Endothelial cell of umbilical vein (primary cell): ENCODE measurements at regions not wholly inside any gene's neighbourhood (a gene's known extent, or its start where the extent isn't known, plus 50 kb on each side); places are given as distances from the start of the nearest gene placed in this dataset.

Experiments used
- BruUV-seq: library from RNA; stranded (reverse); fragments of 400-500 nt; replicated peaks from 2 replicates; lab custom pipeline; 2021; lab: Mats Ljungman, UMichigan
- CTCF ChIA-PET: fragments of 300-600, 350-600 bp; sonication (Branson Sonifier 250); formaldehyde crosslinking; loops from one replicate; lab custom pipeline; 2021; ENCODE audit warnings: antibody characterized with exemption, inconsistent platforms; lab: Charles Lee
- POLR2A ChIA-PET: fragments of 300-600, 350-600 bp; sonication (Branson Sonifier 250); formaldehyde crosslinking; loops from one replicate; lab custom pipeline; 2021; ENCODE audit warnings: antibody characterized with exemption, inconsistent platforms; lab: Charles Lee
- DNase-seq: peaks from one replicate; pipeline ENCODE4 v3.0.0-alpha.2; 2011; ENCODE audit warnings: low read depth, low spot score
- FAIRE-seq: peaks from 2 replicates; lab custom pipeline; 2011; peaks lifted over from hg19 to GRCh38; lab: Jason Lieb, UNC
- H2AFZ ChIP-seq: 2 replicates; pipeline ENCODE4 v1.6.0; 2012; ENCODE audit warnings: low read depth, low read length, control low read depth, inconsistent platforms
- H3K27ac ChIP-seq: 2 replicates; pipeline ENCODE4 v1.5.1; 2011; ENCODE audit warnings: low read depth, mild to moderate bottlenecking, control low read depth, low read length, moderate library complexity; ENCODE audit not compliant: insufficient read depth
- H3K27me3 ChIP-seq, 2 experiments: 2 replicates each; pipeline versions ENCODE4 v1.6.0 to v1.6.1; 2011; ENCODE audit warnings: low read length in 2 of 2, mixed read lengths in 1 of 2; ENCODE audit not compliant: control insufficient read depth in 2 of 2, insufficient read depth in 2 of 2
- H3K36me3 ChIP-seq, 2 experiments: 2 replicates in 1 of 2; 3 replicates in 1 of 2; pipeline ENCODE4 v1.5.1; 2011; ENCODE audit warnings: low read length in 2 of 2, mild to moderate bottlenecking in 1 of 2, moderate library complexity in 1 of 2; ENCODE audit not compliant: control insufficient read depth in 2 of 2, insufficient read depth in 2 of 2; ENCODE audit errors: extremely low read depth in 1 of 2
- H3K4me1 ChIP-seq: 3 replicates; pipeline ENCODE4 v1.5.1; 2011; ENCODE audit warnings: mild to moderate bottlenecking, low read length; ENCODE audit not compliant: control insufficient read depth, insufficient read depth; ENCODE audit errors: extremely low read depth
- H3K4me2 ChIP-seq: 2 replicates; pipeline ENCODE4 v1.6.1; 2011; ENCODE audit warnings: low read length, control low read depth, mixed read lengths; ENCODE audit not compliant: insufficient read depth
- H3K4me3 ChIP-seq, 3 experiments: fragments of 200-600 bp in 1 of 3; sonication (generic), shearing (Covaris generic) in 1 of 3; replicated peaks in 1 of 3; 2 replicates each; pipeline ENCODE4 v1.5.1; 2011 to 2016; ENCODE audit warnings: control low read depth in 3 of 3, low read length in 3 of 3, mild to moderate bottlenecking in 2 of 3, inconsistent platforms in 1 of 3, low read depth in 1 of 3, moderate library complexity in 1 of 3; ENCODE audit not compliant: insufficient read depth in 1 of 3
- H3K79me2 ChIP-seq: 2 replicates; pipeline ENCODE4 v1.6.0; 2012; ENCODE audit warnings: low read length, inconsistent platforms; ENCODE audit not compliant: control insufficient read depth, insufficient read depth
- H3K9ac ChIP-seq: replicated peaks from 2 replicates; pipeline ENCODE3; 2011; ENCODE audit warnings: low read length, control low read depth; ENCODE audit not compliant: insufficient read depth; ENCODE audit errors: extremely low read depth
- H3K9me1 ChIP-seq: replicated peaks from 3 replicates; pipeline ENCODE4 v1.6.0; 2011; ENCODE audit warnings: mild to moderate bottlenecking, low read length; ENCODE audit not compliant: control insufficient read depth, insufficient read depth; ENCODE audit errors: extremely low read depth
- H3K9me3 ChIP-seq: replicated peaks from 2 replicates; pipeline ENCODE4 v1.5.1; 2012; ENCODE audit warnings: low read length, inconsistent platforms; ENCODE audit not compliant: control insufficient read depth, insufficient read depth
- H4K20me1 ChIP-seq: replicated peaks from 2 replicates; pipeline ENCODE3; 2011; ENCODE audit warnings: mild to moderate bottlenecking, low read length; ENCODE audit not compliant: control insufficient read depth, insufficient read depth; ENCODE audit errors: extremely low read depth
- CTCF ChIP-seq, 2 donors: IDR thresholded peaks; 1 replicate in 1 of 2; 2 replicates in 1 of 2; pipeline ENCODE4 v1.5.1; 2011; ENCODE audit warnings: low read length in 2 of 2, mild to moderate bottlenecking in 2 of 2, moderate library complexity in 2 of 2, control low read depth in 1 of 2, inconsistent platforms in 1 of 2, low read depth in 1 of 2; ENCODE audit not compliant: insufficient read depth in 1 of 2; ENCODE audit errors: extremely low read depth in 1 of 2
- EZH2 ChIP-seq: IDR thresholded peaks from 2 replicates; pipeline ENCODE4 v1.6.1; 2012; ENCODE audit warnings: borderline replicate concordance, low read depth, mild to moderate bottlenecking, moderate library complexity, low read length, inconsistent platforms; ENCODE audit not compliant: severe bottlenecking
- FOS ChIP-seq: IDR thresholded peaks from 2 replicates; pipeline ENCODE4 v1.6.1; 2011; ENCODE audit warnings: mild to moderate bottlenecking, low read length, moderate library complexity, borderline replicate concordance; ENCODE audit not compliant: insufficient read depth
- GATA2 ChIP-seq: IDR thresholded peaks from 2 replicates; pipeline ENCODE4 v1.7.0; 2011; ENCODE audit warnings: low read depth, mild to moderate bottlenecking, moderate library complexity, mixed read lengths, low read length; ENCODE audit not compliant: insufficient read length, insufficient read depth
- JUN ChIP-seq: IDR thresholded peaks from 2 replicates; pipeline ENCODE4 v1.6.1; 2011; ENCODE audit warnings: borderline replicate concordance, low read depth; ENCODE audit not compliant: insufficient read length, insufficient read depth
- POLR2A ChIP-seq: IDR thresholded peaks from 2 replicates; pipeline ENCODE4 v1.6.1; 2012; ENCODE audit warnings: low read depth, mild to moderate bottlenecking, control low read depth, low read length
- POLR2AphosphoS5 ChIP-seq: IDR thresholded peaks from 2 replicates; pipeline ENCODE4 v1.6.1; 2012; ENCODE audit warnings: low read depth, mild to moderate bottlenecking, control low read depth, low read length, moderate library complexity; ENCODE audit not compliant: insufficient read depth
- dilution Hi-C: fragments of 300-500 bp; cut with MboI; formaldehyde crosslinking; loops from one replicate; pipeline ENCODE4 v1.15.0; 2019; ENCODE audit warnings: low sequenced_read_pairs; ENCODE audit not compliant: extremely low pct_ligation_motif_present
- intact Hi-C: fragments of 100-400 bp; cut with micrococcal nuclease; formaldehyde crosslinking; loops from one replicate; pipeline ENCODE4 v1.10.0; 2022
- TF ChIP-seq, protein P1 (sequence below): IDR thresholded peaks from 2 replicates; pipeline ENCODE4 v1.6.1; 2011; ENCODE audit not compliant: insufficient read depth, insufficient read length

DNA sequence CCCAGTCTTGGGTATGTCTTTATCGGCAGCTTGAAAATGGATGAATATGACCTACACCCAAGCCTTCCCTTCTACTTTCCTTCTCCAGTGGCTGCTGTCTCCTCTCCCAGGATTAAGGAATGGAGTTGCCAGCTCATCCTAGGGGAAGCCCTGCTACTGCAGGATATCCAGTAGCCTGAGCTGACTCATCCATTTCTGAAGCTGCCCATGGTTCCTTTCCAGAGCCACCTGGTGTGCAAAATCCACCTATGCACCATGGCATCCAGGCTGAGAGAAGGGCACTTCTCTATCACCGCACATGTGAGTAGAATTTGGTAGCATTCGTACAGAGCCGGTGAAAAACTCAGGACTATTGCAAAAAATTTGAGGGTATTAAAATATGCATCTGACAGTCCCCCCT, 290.8 kb downstream of the YTHDC2 start:
- H2AFZ ChIP-seq = no peak overlapping the region
- CTCF ChIA-PET = interaction anchor here (0.6 to 2.2 kb wide), 3 partner anchors 9 to 645 kb away, joined by 3 to 6 read pairs (median 5); no protein-coding TSS in a partner anchor
- intact Hi-C loops (loop anchor here (10.0 kb wide), 2 partner anchors 189 to 421 kb away; no protein-coding TSS in a partner anchor), dilution Hi-C loops (no loop called here)
- no peaks in the 10 kb centered on the region for H3K36me3 ChIP-seq
- H3K9me1 ChIP-seq = no peaks in the 10 kb centered on the region
- no peak for DNase-seq
- no peaks in the 10 kb centered on the region for H3K79me2 ChIP-seq
- no peak overlapping the region for H3K4me3 ChIP-seq
- no TSS peak for BruUV-seq
- no peak overlapping the region for H3K27ac ChIP-seq
- peak; percentile 37 for TF ChIP-seq FOS
- no peak for TF ChIP-seq POLR2AphosphoS5
- no peak for TF ChIP-seq GATA2
- no peak for TF ChIP-seq EZH2
- TF ChIP-seq, protein P1, sequence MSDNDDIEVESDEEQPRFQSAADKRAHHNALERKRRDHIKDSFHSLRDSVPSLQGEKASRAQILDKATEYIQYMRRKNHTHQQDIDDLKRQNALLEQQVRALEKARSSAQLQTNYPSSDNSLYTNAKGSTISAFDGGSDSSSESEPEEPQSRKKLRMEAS = no peak
- no peak overlapping the region for H3K4me2 ChIP-seq
- H3K9me3 ChIP-seq = no peaks in the 10 kb centered on the region
- peaks cover 14% of the 10 kb centered on the region for H3K4me1 ChIP-seq
- POLR2A ChIA-PET = no interaction called here
- H3K27me3 ChIP-seq = no peaks in the 10 kb centered on the region
- no peak for FAIRE-seq
- no peak overlapping the region for H3K9ac ChIP-seq
- no peaks in the 10 kb centered on the region for H4K20me1 ChIP-seq

- CTCF ChIA-PET = interaction anchor here (1.8 to 2.2 kb wide), 2 partner anchors 10 to 193 kb away, joined by 5 to 6 read pairs; no protein-coding TSS in a partner anchor
- no peak for DNase-seq
- H3K4me3 ChIP-seq = no peak overlapping the region
- POLR2A ChIA-PET = no interaction called here
- no peaks in the 10 kb centered on the region for H3K79me2 ChIP-seq
- H4K20me1 ChIP-seq = no peaks in the 10 kb centered on the region
- H3K36me3 ChIP-seq = no peaks in the 10 kb centered on the region
- no peaks in the 10 kb centered on the region for H3K9me3 ChIP-seq
- BruUV-seq = no TSS peak
- FAIRE-seq = no peak
- H3K9me1 ChIP-seq = no peaks in the 10 kb centered on the region
- intact Hi-C loops (loop anchor here (5.0 to 10.0 kb wide), 5 partner anchors 128 to 557 kb away; partner anchors contain the start of gene KCNN2), dilution Hi-C loops (no loop called here)
- H3K4me1 ChIP-seq = peaks cover 14% of the 10 kb centered on the region
- H2AFZ ChIP-seq = peak overlapping the region; percentile 28
- H3K9ac ChIP-seq = no peak overlapping the region
- no peak overlapping the region for H3K27ac ChIP-seq
- TF ChIP-seq GATA2 = no peak
- TF ChIP-seq JUN = no peak
- no peak for TF ChIP-seq POLR2AphosphoS5
- no peak for TF ChIP-seq CTCF (IDR thresholded peaks at IDR 0.05; ENCODE audit: extremely low read depth in 1 of 2, insufficient read depth in 1 of 2, low read depth in 1 of 2, low read length in 2 of 2)
- no peak for TF ChIP-seq EZH2
- TF ChIP-seq POLR2A = no peak
- TF ChIP-seq FOS = no peak
- TF ChIP-seq, protein P1 = no peak
- H3K27me3 ChIP-seq = no peaks in the 10 kb centered on the region
- H3K4me2 ChIP-seq = no peak overlapping the region
These were observed 291.4 kb downstream of the YTHDC2 start for GRCh38 chr5:113804943-113805342.
